ENCODE measurements at regions not wholly inside any gene's neighbourhood (a gene's known extent, or its start where the extent isn't known, plus 50 kb on each side); places are given as distances from the start of the nearest gene placed in this dataset.

GRCh38 chr21:25500598-25500997 lies 106.7 kb downstream of the MRPL39 start:
- no peak for TF ChIP-seq CTCF (IDR thresholded peaks at IDR 0.05)
- Histone ChIP-seq H3K4me3 (no peak overlapping the region), H3K27ac (no peak overlapping the region)
- no peak for DNase-seq (ENCODE audit: low spot score)

DNA sequence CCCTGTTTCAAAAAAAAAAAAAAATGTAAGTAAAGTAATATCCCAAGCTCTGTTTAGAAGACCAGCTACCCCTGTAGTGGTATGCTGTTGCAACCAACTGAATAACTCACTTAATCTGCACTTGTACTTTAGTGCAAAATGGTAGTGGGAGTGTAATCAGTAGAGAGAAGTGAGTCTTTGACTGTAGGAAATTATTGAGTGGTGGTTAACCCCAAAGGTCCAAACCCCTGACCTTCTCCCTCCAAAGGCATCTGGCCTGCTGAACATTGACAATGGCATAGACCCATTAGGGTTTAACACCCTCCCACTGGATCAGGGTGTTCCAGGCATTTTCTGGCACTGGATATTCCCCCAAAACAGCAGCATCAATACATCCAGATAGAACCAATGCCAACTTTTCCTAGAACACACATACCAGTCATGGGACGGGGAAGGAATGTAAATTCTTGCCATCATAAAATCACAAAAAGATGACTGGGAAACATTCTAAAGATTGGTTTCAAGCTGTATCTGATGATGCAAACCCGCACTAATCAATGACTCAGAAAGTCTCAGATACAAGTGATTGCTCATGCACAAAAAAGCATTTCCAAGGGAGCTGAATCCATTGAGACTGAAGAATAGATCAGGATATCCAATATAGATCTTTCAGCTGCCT lies 110.3 kb downstream of the MRPL39 start:
- Histone ChIP-seq H3K27ac (no peak overlapping the region), H3K4me3 (no peak overlapping the region)
- DNase-seq (ENCODE audit: low spot score), result no peak
- TF ChIP-seq CTCF (IDR thresholded peaks at IDR 0.05), result no peak

- DNase-seq (ENCODE audit: low spot score), result no peak
- no peak for TF ChIP-seq CTCF (IDR thresholded peaks at IDR 0.05)
- Histone ChIP-seq H3K27ac (no peak overlapping the region), H3K4me3 (no peak overlapping the region)
Measured at GRCh38 chr21:25494804-25495203, 112.5 kb downstream of the MRPL39 start.

GRCh38 chr21:25493722-25494121 lies 113.6 kb downstream of the MRPL39 start:
- H3K4me3 ChIP-seq, result no peak overlapping the region
- DNase-seq (ENCODE audit: low spot score), result no peak
- TF ChIP-seq CTCF (IDR thresholded peaks at IDR 0.05), result no peak

DNA sequence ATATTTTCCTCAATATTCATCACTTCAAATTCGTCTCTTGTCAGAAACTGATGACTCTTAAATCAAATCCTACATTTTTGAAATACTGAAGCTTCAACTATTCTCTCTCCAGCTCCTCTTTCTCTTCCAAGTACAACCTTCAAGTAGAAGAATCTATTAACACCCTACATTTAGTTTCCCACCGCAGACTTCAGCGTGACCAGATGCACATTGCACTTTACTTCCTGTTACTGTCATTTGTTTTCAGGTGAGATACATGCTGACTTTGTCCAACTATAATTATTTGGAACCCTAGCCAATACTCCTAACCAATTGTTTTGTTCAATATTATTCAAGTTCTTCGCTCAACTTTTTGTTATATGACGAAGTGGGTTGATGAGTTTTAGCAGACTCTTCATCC lies 116.0 kb downstream of the MRPL39 start:
- Histone ChIP-seq H3K4me3 (no peak overlapping the region), H3K27ac (no peak overlapping the region)
- TF ChIP-seq CTCF (IDR thresholded peaks at IDR 0.05), result no peak
- DNase-seq (ENCODE audit: low spot score), result no peak

More at GRCh38 chr21:25493722-25494121, 113.6 kb downstream of the MRPL39 start:
- no peak overlapping the region for H3K27ac ChIP-seq

DNA sequence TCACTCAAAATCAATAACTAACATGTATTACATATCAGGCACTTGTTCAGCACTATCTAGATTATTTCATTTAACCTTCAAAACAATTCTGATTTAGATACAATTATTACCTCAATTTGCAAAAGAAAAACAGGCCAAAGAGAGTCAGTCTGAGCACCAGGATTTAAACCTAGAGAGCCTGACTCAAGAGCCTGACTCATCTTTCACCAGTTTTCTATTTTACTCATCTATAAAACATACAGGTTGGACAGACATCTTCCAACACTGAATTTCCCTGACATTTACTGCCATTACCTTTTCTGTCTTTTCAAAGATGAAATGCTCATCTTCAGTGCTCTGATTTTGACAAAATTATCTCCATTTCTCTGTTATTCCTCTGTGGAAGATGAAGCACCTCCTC lies 116.5 kb downstream of the MRPL39 start:
- no peak for TF ChIP-seq CTCF (IDR thresholded peaks at IDR 0.05)
- DNase-seq (ENCODE audit: low spot score), result no peak
- no peak overlapping the region for H3K27ac ChIP-seq
- H3K4me3 ChIP-seq, result no peak overlapping the region

DNA sequence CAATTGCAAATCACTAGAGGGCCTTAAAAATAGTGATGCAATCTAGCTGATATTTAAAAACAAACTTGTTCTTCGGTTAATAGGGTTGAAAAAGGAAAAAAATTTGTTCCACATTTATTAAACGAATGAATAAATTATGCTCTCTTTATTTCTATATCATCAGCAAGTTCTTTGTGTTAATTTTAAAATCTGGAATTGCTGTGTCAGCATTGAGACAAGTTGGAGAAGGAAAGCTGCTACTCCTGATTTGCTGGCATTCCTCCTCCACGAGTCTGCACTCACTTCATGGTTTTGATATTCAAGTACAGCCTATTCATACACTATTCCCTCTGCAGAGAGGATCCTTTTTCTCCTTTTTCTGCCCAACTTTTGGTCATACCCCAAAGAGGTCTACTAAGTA lies 117.6 kb downstream of the MRPL39 start:
- no peak overlapping the region for H3K4me3 ChIP-seq
- no peak for DNase-seq (ENCODE audit: low spot score)
- no peak overlapping the region for H3K27ac ChIP-seq
- TF ChIP-seq CTCF (IDR thresholded peaks at IDR 0.05), result no peak
